ENCODE measurements at regions not wholly inside any gene's neighbourhood (a gene's known extent, or its start where the extent isn't known, plus 50 kb on each side); places are given as distances from the start of the nearest gene placed in this dataset.
A peak's percentile ranks its signal among the peaks of the same experiment; 100 is the strongest.

- H3K4me3 ChIP-seq, result no peak overlapping the region
- H3K27ac ChIP-seq (ENCODE audit: low read depth in 1 of 2, low read length in 1 of 2), result no peak overlapping the region
- DNase-seq, result peak in 1 of 3 donors; percentile 51
- H3K9me3 ChIP-seq (ENCODE audit: control insufficient read depth in 4 of 4, insufficient read depth in 3 of 4, low read length in 3 of 4), result no peaks in the 10 kb centered on the region
- ATAC-seq (ENCODE audit: insufficient read depth, low FRiP score), result no peak
- peaks cover 5 to 43% (median 11%) of the 10 kb centered on the region in 5 donors for H3K4me1 ChIP-seq (ENCODE audit: control insufficient read depth in 5 of 5, insufficient read depth in 5 of 5, low read length in 5 of 5)
- 86 to 91% methylated on average over 22 of the region's 22 CpGs for WGBS, 2 donors
- H3K36me3 ChIP-seq (ENCODE audit: control insufficient read depth in 4 of 4, insufficient read depth in 4 of 4, low read length in 4 of 4), result peaks cover 0 to 74% (median 5%) of the 10 kb centered on the region in 4 donors
- TF ChIP-seq CTCF (IDR thresholded peaks at IDR 0.05; ENCODE audit: control extremely low read depth, extremely low read depth), result no peak
- H3K27me3 ChIP-seq (ENCODE audit: control insufficient read depth in 3 of 3, insufficient read depth in 3 of 3, low read length in 2 of 3), result no peaks in the 10 kb centered on the region
- no peak overlapping the region for H3K9ac ChIP-seq (ENCODE audit: insufficient read depth in 1 of 2, low read length in 2 of 2)
Measured at GRCh38 chr12:124411953-124412645, 117.2 kb downstream of the RFLNA start.

GRCh38 chr12:124411281-124411878 lies 116.5 kb downstream of the RFLNA start:
- WGBS, 2 donors, result 86 to 88% methylated on average over 25 of the region's 25 CpGs
- H3K9me3 ChIP-seq (ENCODE audit: control insufficient read depth in 4 of 4, insufficient read depth in 3 of 4, low read length in 3 of 4), result no peaks in the 10 kb centered on the region
- peak overlapping the region in 1 of 2 donors; percentile 30 for H3K27ac ChIP-seq (ENCODE audit: low read depth in 1 of 2, low read length in 1 of 2)
- H3K36me3 ChIP-seq (ENCODE audit: control insufficient read depth in 4 of 4, insufficient read depth in 4 of 4, low read length in 4 of 4), result peaks cover 0 to 67% (median 4%) of the 10 kb centered on the region in 4 donors
- ATAC-seq (ENCODE audit: insufficient read depth, low FRiP score) (peak; percentile 61), DNase-seq (peak in 2 of 3 donors; percentile 60 to 63)
- H3K9ac ChIP-seq (ENCODE audit: insufficient read depth in 1 of 2, low read length in 2 of 2), result no peak overlapping the region
- no peaks in the 10 kb centered on the region for H3K27me3 ChIP-seq (ENCODE audit: control insufficient read depth in 3 of 3, insufficient read depth in 3 of 3, low read length in 2 of 3)
- TF ChIP-seq CTCF (IDR thresholded peaks at IDR 0.05; ENCODE audit: control extremely low read depth, extremely low read depth), result no peak
- peaks cover 5 to 43% (median 11%) of the 10 kb centered on the region in 5 donors for H3K4me1 ChIP-seq (ENCODE audit: control insufficient read depth in 5 of 5, insufficient read depth in 5 of 5, low read length in 5 of 5)
- H3K4me3 ChIP-seq, result no peak overlapping the region

GRCh38 chr12:124410354-124411175 lies 115.7 kb downstream of the RFLNA start:
- peaks cover 0 to 68% (median 5%) of the 10 kb centered on the region in 4 donors for H3K36me3 ChIP-seq (ENCODE audit: control insufficient read depth in 4 of 4, insufficient read depth in 4 of 4, low read length in 4 of 4)
- no peak for ATAC-seq (ENCODE audit: insufficient read depth, low FRiP score)
- H3K9me3 ChIP-seq (ENCODE audit: control insufficient read depth in 4 of 4, insufficient read depth in 3 of 4, low read length in 3 of 4), result no peaks in the 10 kb centered on the region
- H3K27ac ChIP-seq (ENCODE audit: low read depth in 1 of 2, low read length in 1 of 2), result peak overlapping the region in 1 of 2 donors; percentile 8
- no peak overlapping the region for H3K9ac ChIP-seq (ENCODE audit: insufficient read depth in 1 of 2, low read length in 2 of 2)
- no peak for TF ChIP-seq CTCF (IDR thresholded peaks at IDR 0.05; ENCODE audit: control extremely low read depth, extremely low read depth)
- H3K4me1 ChIP-seq (ENCODE audit: control insufficient read depth in 5 of 5, insufficient read depth in 5 of 5, low read length in 5 of 5), result peaks cover 5 to 43% (median 11%) of the 10 kb centered on the region in 5 donors
- 79 to 85% methylated on average over 14 to 15 of the region's 15 CpGs for WGBS, 2 donors
- H3K4me3 ChIP-seq, result no peak overlapping the region
- no peaks in the 10 kb centered on the region for H3K27me3 ChIP-seq (ENCODE audit: control insufficient read depth in 3 of 3, insufficient read depth in 3 of 3, low read length in 2 of 3)
- DNase-seq, result no peak
